ENCODE measurements at regions not wholly inside any gene's neighbourhood (a gene's known extent, or its start where the extent isn't known, plus 50 kb on each side); places are given as distances from the start of the nearest gene placed in this dataset.

DNA sequence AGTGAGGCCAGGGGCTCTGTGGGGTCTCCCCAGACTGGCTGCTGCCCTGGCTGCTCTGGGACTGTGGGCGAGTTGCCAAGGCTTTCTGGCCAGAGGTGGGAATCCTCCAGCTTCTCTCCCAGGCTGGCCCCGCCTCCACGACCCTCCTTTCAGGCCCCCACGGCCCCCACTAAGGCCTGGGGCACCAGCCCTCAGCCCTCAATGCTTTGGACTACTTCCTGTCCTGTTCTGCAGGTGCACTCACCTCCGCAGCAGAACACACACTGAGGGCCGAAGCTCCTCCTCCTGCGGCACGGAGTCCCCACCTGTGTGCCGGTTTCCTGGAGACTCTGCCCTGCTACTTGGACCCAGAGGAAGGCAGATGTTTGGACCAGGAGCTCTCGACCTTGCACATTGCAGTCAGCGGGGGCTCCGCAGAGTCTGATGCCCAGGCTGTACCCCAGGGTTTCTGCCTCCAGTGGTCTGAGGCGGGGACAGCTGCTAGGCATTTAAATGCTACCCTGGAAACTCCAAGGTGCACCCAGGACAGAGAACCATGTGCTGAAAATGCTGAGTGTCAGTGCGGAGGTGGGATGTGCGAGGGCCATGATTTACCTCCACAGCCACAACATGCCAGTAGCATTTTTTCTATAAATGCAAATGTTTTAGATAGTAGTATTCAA lies 223.8 kb downstream of the IRF8 start:
- TF ChIP-seq, protein P1, sequence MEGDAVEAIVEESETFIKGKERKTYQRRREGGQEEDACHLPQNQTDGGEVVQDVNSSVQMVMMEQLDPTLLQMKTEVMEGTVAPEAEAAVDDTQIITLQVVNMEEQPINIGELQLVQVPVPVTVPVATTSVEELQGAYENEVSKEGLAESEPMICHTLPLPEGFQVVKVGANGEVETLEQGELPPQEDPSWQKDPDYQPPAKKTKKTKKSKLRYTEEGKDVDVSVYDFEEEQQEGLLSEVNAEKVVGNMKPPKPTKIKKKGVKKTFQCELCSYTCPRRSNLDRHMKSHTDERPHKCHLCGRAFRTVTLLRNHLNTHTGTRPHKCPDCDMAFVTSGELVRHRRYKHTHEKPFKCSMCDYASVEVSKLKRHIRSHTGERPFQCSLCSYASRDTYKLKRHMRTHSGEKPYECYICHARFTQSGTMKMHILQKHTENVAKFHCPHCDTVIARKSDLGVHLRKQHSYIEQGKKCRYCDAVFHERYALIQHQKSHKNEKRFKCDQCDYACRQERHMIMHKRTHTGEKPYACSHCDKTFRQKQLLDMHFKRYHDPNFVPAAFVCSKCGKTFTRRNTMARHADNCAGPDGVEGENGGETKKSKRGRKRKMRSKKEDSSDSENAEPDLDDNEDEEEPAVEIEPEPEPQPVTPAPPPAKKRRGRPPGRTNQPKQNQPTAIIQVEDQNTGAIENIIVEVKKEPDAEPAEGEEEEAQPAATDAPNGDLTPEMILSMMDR (conservative IDR thresholded peaks at IDR 0.05; ENCODE audit: low read depth) = no peak
- no peak overlapping the region for H3K27ac ChIP-seq
- ChIA-PET POLR2A (ENCODE audit: low non-redundant PET) (no interaction called here), CTCF (no interaction called here)
- DNase-seq (ENCODE audit: low spot score) = no peak

DNA sequence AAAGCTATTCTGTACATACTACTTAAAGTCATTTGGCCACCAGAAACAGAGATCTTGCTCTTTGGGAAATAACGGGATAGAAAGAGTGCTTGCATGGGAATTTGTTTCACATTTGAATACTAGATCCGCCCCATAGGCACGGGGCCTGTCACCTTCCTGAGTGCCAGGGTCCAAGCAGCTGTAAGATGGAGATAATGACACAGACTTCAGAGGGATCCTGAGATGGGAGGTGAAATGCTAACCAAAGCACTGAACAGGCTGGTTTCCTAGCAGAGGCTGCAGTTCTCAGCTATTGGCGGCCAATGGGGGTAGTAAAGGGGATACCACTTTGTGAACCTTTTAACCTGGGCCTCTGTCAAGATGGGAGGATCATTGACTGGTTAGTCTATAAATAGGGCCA lies 225.4 kb downstream of the IRF8 start:
- CTCF ChIA-PET = no interaction called here
- TF ChIP-seq, protein P1 (conservative IDR thresholded peaks at IDR 0.05; ENCODE audit: low read depth) = no peak
- POLR2A ChIA-PET (ENCODE audit: low non-redundant PET) = no interaction called here
- no peak overlapping the region for H3K27ac ChIP-seq
- no peak for DNase-seq (ENCODE audit: low spot score)

DNA sequence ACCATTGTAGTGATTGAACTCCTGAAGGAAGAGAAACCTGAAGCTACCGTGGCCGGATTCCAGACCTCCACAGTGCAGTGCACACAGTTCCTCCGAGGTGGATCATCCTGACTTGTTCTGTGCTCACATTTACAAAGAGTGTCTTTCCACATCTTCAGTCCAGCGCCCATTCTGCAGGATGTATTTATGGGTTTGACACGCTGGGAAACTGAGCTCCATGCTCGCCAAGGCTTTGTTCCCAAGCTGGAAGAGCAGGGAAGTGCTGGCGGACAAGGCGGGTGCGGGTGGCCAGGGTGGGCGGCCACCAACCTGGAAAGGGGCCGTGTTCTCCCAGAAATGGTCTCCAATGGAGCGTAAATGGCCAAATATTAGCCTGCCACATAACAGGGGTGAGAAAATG lies 227.9 kb downstream of the IRF8 start:
- ChIA-PET POLR2A (ENCODE audit: low non-redundant PET) (no interaction called here), CTCF (interaction anchor here (0.5 kb wide), 1 partner anchor 130 kb away, joined by 3 read pairs; no protein-coding TSS in a partner anchor)
- H3K27ac ChIP-seq = no peak overlapping the region

DNA sequence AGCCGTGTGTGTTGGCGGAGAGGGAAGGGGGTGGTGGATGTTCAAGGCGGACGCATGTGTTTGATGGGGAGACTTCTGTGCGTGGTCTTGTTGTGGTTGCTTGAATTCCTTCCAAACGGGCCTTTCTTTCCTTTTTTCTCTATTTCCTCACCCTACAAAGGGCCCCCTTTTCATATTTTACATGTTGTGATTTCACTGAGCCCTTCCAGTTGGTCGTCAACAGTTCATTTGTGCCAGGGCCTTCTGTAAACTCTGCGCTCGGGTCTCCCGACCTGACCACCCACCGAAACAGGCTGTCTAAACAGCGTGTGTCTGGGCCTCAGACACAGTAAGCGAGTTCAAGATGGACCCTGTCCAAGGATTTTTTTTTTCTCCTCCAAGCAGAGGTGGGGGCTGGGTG lies 228.4 kb downstream of the IRF8 start:
- DNase-seq (ENCODE audit: low spot score) = no peak
- ChIA-PET CTCF (interaction anchor here (0.5 kb wide), 1 partner anchor 130 kb away, joined by 3 read pairs; no protein-coding TSS in a partner anchor), POLR2A (ENCODE audit: low non-redundant PET) (no interaction called here)
- no peak overlapping the region for H3K27ac ChIP-seq
- TF ChIP-seq, protein P1 (conservative IDR thresholded peaks at IDR 0.05; ENCODE audit: low read depth) = no peak

More for the DNA sequence above, 227.9 kb downstream of the IRF8 start:
- TF ChIP-seq, protein P1 (conservative IDR thresholded peaks at IDR 0.05; ENCODE audit: low read depth) = no peak
- no peak for DNase-seq (ENCODE audit: low spot score)

DNA sequence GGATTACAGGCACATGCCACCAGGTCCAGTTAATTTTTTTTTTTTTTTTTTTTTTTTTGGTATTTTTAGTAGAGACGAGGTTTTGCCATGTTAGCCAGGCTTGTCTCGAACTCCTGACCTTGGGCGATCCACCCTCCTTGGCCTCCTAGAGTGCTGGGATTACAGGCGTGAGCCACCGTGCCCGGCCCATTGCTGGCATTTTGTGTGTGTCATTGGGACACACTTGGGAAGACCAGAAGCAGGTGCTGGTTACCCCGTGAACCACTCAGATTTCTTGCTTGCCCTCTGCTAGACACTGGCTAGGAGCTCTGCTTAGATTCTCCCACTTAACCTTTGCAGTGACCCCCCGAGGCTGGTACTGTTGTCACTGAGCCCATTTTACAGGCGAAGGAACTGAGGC lies 229.3 kb downstream of the IRF8 start:
- no peak for DNase-seq (ENCODE audit: low spot score)
- ChIA-PET POLR2A (ENCODE audit: low non-redundant PET) (no interaction called here), CTCF (no interaction called here)
- TF ChIP-seq, protein P1 (conservative IDR thresholded peaks at IDR 0.05; ENCODE audit: low read depth) = no peak
- no peak overlapping the region for H3K27ac ChIP-seq

DNA sequence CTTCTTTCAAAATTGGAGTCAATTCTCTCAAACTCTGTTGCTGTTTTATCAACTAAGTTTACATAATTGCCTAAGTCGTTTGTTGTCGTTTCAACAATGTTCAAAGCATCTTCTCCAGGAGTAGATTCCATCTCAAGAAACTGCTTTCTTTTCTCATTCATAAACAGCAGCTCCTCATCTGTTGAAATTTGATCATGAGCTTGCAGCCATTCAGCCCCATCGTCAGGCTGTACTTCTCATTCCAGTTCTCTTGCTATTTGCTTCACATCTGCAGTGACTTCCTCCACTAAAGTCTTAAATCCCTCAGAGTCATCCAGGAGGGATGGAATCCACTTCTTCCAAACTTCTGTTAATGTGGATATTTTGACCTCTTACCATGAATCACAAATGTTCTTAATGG lies 230.6 kb downstream of the IRF8 start:
- no peak for DNase-seq (ENCODE audit: low spot score)
- ChIA-PET CTCF (no interaction called here), POLR2A (ENCODE audit: low non-redundant PET) (no interaction called here)
- TF ChIP-seq, protein P1 (conservative IDR thresholded peaks at IDR 0.05; ENCODE audit: low read depth) = no peak
- no peak overlapping the region for H3K27ac ChIP-seq
